GM12878 (cell line): ENCODE measurements at regions not wholly inside any gene's neighbourhood (a gene's known extent, or its start where the extent isn't known, plus 50 kb on each side); places are given as distances from the start of the nearest gene placed in this dataset.

ENCODE experiments used
- ATAC-seq: fragments of 200-7000 bp; cut with Tn5 transposase; 3 replicates; pipeline ENCODE4 v1.9.1; 2020; ENCODE audit warnings: mild to moderate bottlenecking, moderate library complexity
- BruUV-seq: library from RNA; stranded (reverse); fragments of 400-500 nt; replicated peaks from 2 replicates; lab custom pipeline; 2021; lab: Mats Ljungman, UMichigan
- CTCF ChIA-PET: fragments of 300-600 bp; sonication (Branson Sonifier 250); formaldehyde crosslinking; extraction: SDS; loops from one replicate; lab custom pipeline; 2021; ENCODE audit warnings: inconsistent platforms; lab: Yijun Ruan, JAX
- POLR2A ChIA-PET: fragments of 350-600 bp; formaldehyde crosslinking; extraction: SDS; loops from one replicate; lab custom pipeline; 2021; ENCODE audit warnings: inconsistent platforms; lab: Charles Lee
- RAD21 ChIA-PET: fragments of 300-600 bp; sonication (Branson Sonifier 250); formaldehyde crosslinking; loops from one replicate; lab custom pipeline; 2023; ENCODE audit warnings: antibody characterized with exemption; ENCODE audit not compliant: unreplicated experiment; lab: Charles Lee
- SMC1A ChIA-PET: fragments of 300-600 bp; sonication (Branson Sonifier 250); formaldehyde crosslinking; loops from one replicate; lab custom pipeline; 2023; ENCODE audit not compliant: unreplicated experiment, uncharacterized antibody; lab: Charles Lee
- DNase-seq: peaks from one replicate; pipeline ENCODE4 v3.0.0-alpha.2; 2011; ENCODE audit warnings: low read depth, low spot score
- FAIRE-seq: peaks from 3 replicates; lab custom pipeline; 2011; peaks lifted over from hg19 to GRCh38; lab: Jason Lieb, UNC
- H2AFZ ChIP-seq: 2 replicates; pipeline ENCODE4 v1.6.0; 2011; ENCODE audit warnings: low read depth, low read length, control low read depth; ENCODE audit not compliant: control insufficient read depth
- H3K27ac ChIP-seq: 2 replicates; pipeline ENCODE4 v1.5.1; 2011; ENCODE audit warnings: control low read depth; ENCODE audit not compliant: control insufficient read depth, insufficient read depth
- H3K27me3 ChIP-seq, 2 experiments: replicated peaks in 1 of 2; 2 replicates each; pipeline versions ENCODE4 v1.6.0 to v1.6.1; 2011; ENCODE audit warnings: low read length in 1 of 2; ENCODE audit not compliant: control insufficient read depth in 2 of 2, insufficient read depth in 2 of 2
- H3K36me3 ChIP-seq, 2 experiments: 2 replicates each; pipeline ENCODE4 v1.5.1; 2011; ENCODE audit warnings: low read length in 1 of 2; ENCODE audit not compliant: control insufficient read depth in 2 of 2, insufficient read depth in 2 of 2
- H3K4me1 ChIP-seq: 2 replicates; pipeline ENCODE4 v1.6.1; 2011; ENCODE audit warnings: mild to moderate bottlenecking, low read length, moderate library complexity, mixed read lengths; ENCODE audit not compliant: control insufficient read depth, insufficient read depth
- H3K4me2 ChIP-seq: 2 replicates; pipeline ENCODE4 v1.6.0; 2011; ENCODE audit warnings: control low read depth; ENCODE audit not compliant: control insufficient read depth, insufficient read depth
- H3K4me3 ChIP-seq: fragments of 200-600 bp; sonication (generic); 2 replicates; pipeline ENCODE4 v1.5.1; 2016
- H3K79me2 ChIP-seq: 2 replicates; pipeline ENCODE4 v1.6.0; 2011; ENCODE audit warnings: low read length; ENCODE audit not compliant: control insufficient read depth, insufficient read depth
- H3K9ac ChIP-seq: 2 replicates; pipeline ENCODE4 v1.8.0; 2011; ENCODE audit warnings: low read length, control low read depth, mixed read lengths; ENCODE audit not compliant: control insufficient read depth, insufficient read depth
- H3K9me3 ChIP-seq: replicated peaks from 3 replicates; pipeline ENCODE4 v1.5.1; 2011; ENCODE audit warnings: mild to moderate bottlenecking, low read length; ENCODE audit not compliant: control insufficient read depth, insufficient read depth
- H4K20me1 ChIP-seq: 2 replicates; pipeline ENCODE4 v1.6.0; 2011; ENCODE audit not compliant: control insufficient read depth, insufficient read depth
- ATF7 ChIP-seq: fragments of 450-650 bp; IDR thresholded peaks from 2 replicates; pipeline ENCODE4 v1.6.1; 2016; ENCODE audit warnings: low read depth, mild to moderate bottlenecking
- CBX5 ChIP-seq: sonication (generic); IDR thresholded peaks from 2 replicates; pipeline ENCODE4 v1.6.1; 2016; ENCODE audit warnings: low read depth, moderate library complexity, mild to moderate bottlenecking, inconsistent platforms
- JUNB ChIP-seq: IDR thresholded peaks from 2 replicates; pipeline ENCODE4 v1.6.1; 2016; ENCODE audit warnings: antibody characterized with exemption, mild to moderate bottlenecking
- MTA3 ChIP-seq: IDR thresholded peaks from 2 replicates; pipeline ENCODE4 v1.6.1; 2012; ENCODE audit warnings: low read length, inconsistent platforms, borderline replicate concordance
- NFIC ChIP-seq: IDR thresholded peaks from 2 replicates; pipeline ENCODE4 v1.6.1; 2012; ENCODE audit warnings: low read depth, mild to moderate bottlenecking, inconsistent platforms, low read length, moderate library complexity
- REST ChIP-seq: IDR thresholded peaks from 2 replicates; pipeline ENCODE4 v1.6.1; 2012; ENCODE audit warnings: mild to moderate bottlenecking, low read depth, low read length
- RUNX3 ChIP-seq: IDR thresholded peaks from 2 replicates; pipeline ENCODE4 v1.6.1; 2012; ENCODE audit warnings: low read length, inconsistent platforms
- SIN3A ChIP-seq: IDR thresholded peaks from 2 replicates; pipeline ENCODE4 v1.6.1; 2012; ENCODE audit warnings: low read depth, low read length, improper control_type of control experiment
- SMAD5 ChIP-seq: IDR thresholded peaks from 2 replicates; pipeline ENCODE4 v1.6.1; 2016; ENCODE audit warnings: antibody characterized with exemption, low read depth
- SPI1 ChIP-seq: IDR thresholded peaks from 2 replicates; pipeline ENCODE4 v1.6.1; 2011; ENCODE audit warnings: low read depth, mild to moderate bottlenecking, low read length, moderate library complexity, borderline replicate concordance; ENCODE audit not compliant: insufficient read depth
- STAT1 ChIP-seq: fragments of 450-650 bp; conservative IDR thresholded peaks from 2 replicates; pipeline ENCODE4 v1.6.1; 2014; ENCODE audit warnings: antibody characterized with exemption, mild to moderate bottlenecking
- SUPT20H ChIP-seq: IDR thresholded peaks from 2 replicates; pipeline ENCODE4 v1.6.1; 2011; ENCODE audit warnings: low read depth, mild to moderate bottlenecking, low read length, moderate library complexity, borderline replicate concordance; ENCODE audit not compliant: control insufficient read depth
- TAF1 ChIP-seq: IDR thresholded peaks from 2 replicates; pipeline ENCODE4 v1.6.1; 2011; ENCODE audit warnings: mild to moderate bottlenecking, low read depth, low read length, borderline replicate concordance
- TBL1XR1 ChIP-seq: IDR thresholded peaks from 2 replicates; pipeline ENCODE4 v1.6.1; 2012; ENCODE audit warnings: low read depth, low read length, improper control_type of control experiment
- ZNF217 ChIP-seq: fragments of 450-650 bp; IDR thresholded peaks from 2 replicates; pipeline ENCODE4 v1.6.1; 2017; ENCODE audit warnings: antibody characterized with exemption, mild to moderate bottlenecking
- ZNF687 ChIP-seq: fragments of 450-650 bp; IDR thresholded peaks from 2 replicates; pipeline ENCODE4 v1.6.1; 2017; ENCODE audit warnings: mild to moderate bottlenecking, moderate library complexity
- WGBS: methylation state at CpG from one replicate; pipeline ENCODE4 v1.1.6; 2016; ENCODE audit warnings: low lambda C conversion rate; ENCODE audit not compliant: insufficient replicate concordance, insufficient coverage; ENCODE audit errors: missing lambda C conversion rate; 5-methylcytosine and 5-hydroxymethylcytosine counted together
- in situ Hi-C: fragments of 300-500 bp; cut with MboI; formaldehyde crosslinking; loops from 9 replicates; pipeline ENCODE4 v1.14.3; 2018; ENCODE audit warnings: mixed read lengths
- intact Hi-C: fragments of 100-400 bp; cut with micrococcal nuclease; formaldehyde crosslinking; loops from one replicate; pipeline ENCODE4 v1.14.2; 2022; ENCODE audit not compliant: unreplicated experiment
- TF ChIP-seq, protein P1 (sequence below): fragments of 450-650 bp; IDR thresholded peaks from 2 replicates; pipeline ENCODE4 v1.6.1; 2017; ENCODE audit warnings: borderline replicate concordance

DNA sequence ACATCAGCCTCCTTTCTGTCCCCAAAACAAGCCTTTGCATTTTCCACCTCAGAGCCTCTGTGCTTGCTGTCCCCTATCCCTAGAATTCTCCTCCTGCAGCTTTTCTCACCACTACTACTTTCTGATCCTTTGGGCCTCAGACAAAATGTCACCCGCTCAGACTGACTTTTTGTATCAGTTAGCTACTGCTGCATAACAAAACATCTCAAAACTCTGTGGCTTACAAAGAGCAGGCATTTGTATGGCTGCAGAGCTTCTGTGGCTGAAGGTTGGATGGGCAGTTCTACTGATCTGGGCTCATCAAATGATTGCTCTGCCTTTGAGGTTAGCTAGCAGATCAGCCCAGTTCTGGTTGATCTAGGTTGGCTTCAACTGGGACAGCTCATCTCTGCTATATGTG lies 248.7 kb downstream of the MN1 start:
- DNase-seq: no peak
- in situ Hi-C loops (no loop called here), intact Hi-C loops (no loop called here)
- Histone ChIP-seq H3K4me2 (no peak overlapping the region), H3K27me3 (no peaks in the 10 kb centered on the region), H3K79me2 (no peaks in the 10 kb centered on the region), H2AFZ (no peak overlapping the region), H3K4me1 (no peaks in the 10 kb centered on the region), H3K9me3 (no peaks in the 10 kb centered on the region), H3K9ac (no peak overlapping the region), H3K4me3 (no peak overlapping the region), H3K36me3 (no peaks in the 10 kb centered on the region), H4K20me1 (no peaks in the 10 kb centered on the region), H3K27ac (no peak overlapping the region)
- no peak for FAIRE-seq
- RAD21 ChIA-PET: no interaction called here
- no TSS peak for BruUV-seq
- POLR2A ChIA-PET: interaction anchor here (0.5 kb wide), 1 partner anchor 1271 kb away, joined by 3 read pairs; no protein-coding TSS in a partner anchor
- 45% methylated on average over 1 of the region's 1 CpG for WGBS
- CTCF ChIA-PET: no interaction called here
- SMC1A ChIA-PET: no interaction called here
- ATAC-seq: no peak
- TF ChIP-seq NFIC: no peak
- TF ChIP-seq MTA3: no peak
- TF ChIP-seq RUNX3: no peak
- no peak for TF ChIP-seq REST
- no peak for TF ChIP-seq ZNF687
- no peak for TF ChIP-seq STAT1
- TF ChIP-seq SMAD5: no peak
- TF ChIP-seq ZNF217: no peak
- TF ChIP-seq JUNB: no peak
- TF ChIP-seq, protein P1, sequence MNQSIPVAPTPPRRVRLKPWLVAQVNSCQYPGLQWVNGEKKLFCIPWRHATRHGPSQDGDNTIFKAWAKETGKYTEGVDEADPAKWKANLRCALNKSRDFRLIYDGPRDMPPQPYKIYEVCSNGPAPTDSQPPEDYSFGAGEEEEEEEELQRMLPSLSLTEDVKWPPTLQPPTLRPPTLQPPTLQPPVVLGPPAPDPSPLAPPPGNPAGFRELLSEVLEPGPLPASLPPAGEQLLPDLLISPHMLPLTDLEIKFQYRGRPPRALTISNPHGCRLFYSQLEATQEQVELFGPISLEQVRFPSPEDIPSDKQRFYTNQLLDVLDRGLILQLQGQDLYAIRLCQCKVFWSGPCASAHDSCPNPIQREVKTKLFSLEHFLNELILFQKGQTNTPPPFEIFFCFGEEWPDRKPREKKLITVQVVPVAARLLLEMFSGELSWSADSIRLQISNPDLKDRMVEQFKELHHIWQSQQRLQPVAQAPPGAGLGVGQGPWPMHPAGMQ: no peak
- TF ChIP-seq TAF1: no peak
- no peak for TF ChIP-seq TBL1XR1
- TF ChIP-seq CBX5: no peak
- no peak for TF ChIP-seq SPI1
- no peak for TF ChIP-seq SIN3A
- TF ChIP-seq SUPT20H: no peak
- TF ChIP-seq ATF7: no peak
